Endothelial cell of umbilical vein (primary cell): ENCODE measurements at regions not wholly inside any gene's neighbourhood (a gene's known extent, or its start where the extent isn't known, plus 50 kb on each side); places are given as distances from the start of the nearest gene placed in this dataset.
"Not testable (repeated sequence)": the region's sequence is repeated elsewhere in the genome, so short reads cannot be mapped to it uniquely, and the experiment has no call there.

Experiments used
- BruUV-seq: library from RNA; stranded (reverse); fragments of 400-500 nt; replicated peaks from 2 replicates; lab custom pipeline; 2021; lab: Mats Ljungman, UMichigan
- CTCF ChIA-PET: fragments of 300-600, 350-600 bp; sonication (Branson Sonifier 250); formaldehyde crosslinking; loops from one replicate; lab custom pipeline; 2021; ENCODE audit warnings: antibody characterized with exemption, inconsistent platforms; lab: Charles Lee
- POLR2A ChIA-PET: fragments of 300-600, 350-600 bp; sonication (Branson Sonifier 250); formaldehyde crosslinking; loops from one replicate; lab custom pipeline; 2021; ENCODE audit warnings: antibody characterized with exemption, inconsistent platforms; lab: Charles Lee
- DNase-seq: peaks from one replicate; pipeline ENCODE4 v3.0.0-alpha.2; 2011; ENCODE audit warnings: low read depth, low spot score
- FAIRE-seq: peaks from 2 replicates; lab custom pipeline; 2011; peaks lifted over from hg19 to GRCh38; lab: Jason Lieb, UNC
- H2AFZ ChIP-seq: 2 replicates; pipeline ENCODE4 v1.6.0; 2012; ENCODE audit warnings: low read depth, low read length, control low read depth, inconsistent platforms
- H3K27ac ChIP-seq: 2 replicates; pipeline ENCODE4 v1.5.1; 2011; ENCODE audit warnings: low read depth, mild to moderate bottlenecking, control low read depth, low read length, moderate library complexity; ENCODE audit not compliant: insufficient read depth
- H3K27me3 ChIP-seq, 2 experiments: 2 replicates each; pipeline versions ENCODE4 v1.6.0 to v1.6.1; 2011; ENCODE audit warnings: low read length in 2 of 2, mixed read lengths in 1 of 2; ENCODE audit not compliant: control insufficient read depth in 2 of 2, insufficient read depth in 2 of 2
- H3K36me3 ChIP-seq, 2 experiments: 2 replicates in 1 of 2; 3 replicates in 1 of 2; pipeline ENCODE4 v1.5.1; 2011; ENCODE audit warnings: low read length in 2 of 2, mild to moderate bottlenecking in 1 of 2, moderate library complexity in 1 of 2; ENCODE audit not compliant: control insufficient read depth in 2 of 2, insufficient read depth in 2 of 2; ENCODE audit errors: extremely low read depth in 1 of 2
- H3K4me1 ChIP-seq: 3 replicates; pipeline ENCODE4 v1.5.1; 2011; ENCODE audit warnings: mild to moderate bottlenecking, low read length; ENCODE audit not compliant: control insufficient read depth, insufficient read depth; ENCODE audit errors: extremely low read depth
- H3K4me2 ChIP-seq: 2 replicates; pipeline ENCODE4 v1.6.1; 2011; ENCODE audit warnings: low read length, control low read depth, mixed read lengths; ENCODE audit not compliant: insufficient read depth
- H3K4me3 ChIP-seq, 3 experiments: fragments of 200-600 bp in 1 of 3; sonication (generic), shearing (Covaris generic) in 1 of 3; replicated peaks in 1 of 3; 2 replicates each; pipeline ENCODE4 v1.5.1; 2011 to 2016; ENCODE audit warnings: control low read depth in 3 of 3, low read length in 3 of 3, mild to moderate bottlenecking in 2 of 3, inconsistent platforms in 1 of 3, low read depth in 1 of 3, moderate library complexity in 1 of 3; ENCODE audit not compliant: insufficient read depth in 1 of 3
- H3K79me2 ChIP-seq: 2 replicates; pipeline ENCODE4 v1.6.0; 2012; ENCODE audit warnings: low read length, inconsistent platforms; ENCODE audit not compliant: control insufficient read depth, insufficient read depth
- H3K9ac ChIP-seq: replicated peaks from 2 replicates; pipeline ENCODE3; 2011; ENCODE audit warnings: low read length, control low read depth; ENCODE audit not compliant: insufficient read depth; ENCODE audit errors: extremely low read depth
- H3K9me1 ChIP-seq: replicated peaks from 3 replicates; pipeline ENCODE4 v1.6.0; 2011; ENCODE audit warnings: mild to moderate bottlenecking, low read length; ENCODE audit not compliant: control insufficient read depth, insufficient read depth; ENCODE audit errors: extremely low read depth
- H3K9me3 ChIP-seq: replicated peaks from 2 replicates; pipeline ENCODE4 v1.5.1; 2012; ENCODE audit warnings: low read length, inconsistent platforms; ENCODE audit not compliant: control insufficient read depth, insufficient read depth
- H4K20me1 ChIP-seq: replicated peaks from 2 replicates; pipeline ENCODE3; 2011; ENCODE audit warnings: mild to moderate bottlenecking, low read length; ENCODE audit not compliant: control insufficient read depth, insufficient read depth; ENCODE audit errors: extremely low read depth
- dilution Hi-C: fragments of 300-500 bp; cut with MboI; formaldehyde crosslinking; loops from one replicate; pipeline ENCODE4 v1.15.0; 2019; ENCODE audit warnings: low sequenced_read_pairs; ENCODE audit not compliant: extremely low pct_ligation_motif_present
- intact Hi-C: fragments of 100-400 bp; cut with micrococcal nuclease; formaldehyde crosslinking; loops from one replicate; pipeline ENCODE4 v1.10.0; 2022
- TF ChIP-seq, protein P1 (sequence below), 2 donors: IDR thresholded peaks; 1 replicate in 1 of 2; 2 replicates in 1 of 2; pipeline ENCODE4 v1.5.1; 2011; ENCODE audit warnings: low read length in 2 of 2, mild to moderate bottlenecking in 2 of 2, moderate library complexity in 2 of 2, control low read depth in 1 of 2, inconsistent platforms in 1 of 2, low read depth in 1 of 2; ENCODE audit not compliant: insufficient read depth in 1 of 2; ENCODE audit errors: extremely low read depth in 1 of 2

DNA sequence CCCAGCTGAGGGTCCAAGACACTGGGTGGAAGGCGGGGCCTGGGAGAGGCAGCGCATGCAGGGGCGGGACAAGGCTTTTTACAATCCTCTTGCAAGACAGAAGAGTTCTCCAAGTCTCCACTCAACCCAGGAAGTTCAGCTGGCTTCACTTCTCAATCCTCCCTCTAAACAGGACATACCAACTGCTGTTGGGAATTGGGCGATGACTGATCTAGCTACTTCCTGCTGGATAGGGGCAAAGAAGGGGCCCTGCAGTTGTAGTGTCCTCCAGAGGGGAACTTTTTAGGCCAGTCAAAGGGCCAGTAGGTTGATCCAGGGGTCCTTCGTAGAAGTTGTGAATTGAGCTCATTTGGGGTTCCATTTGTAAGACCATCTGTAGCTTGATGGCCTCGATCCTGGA is 94.6 kb upstream of the TERB2 start:
- Histone ChIP-seq H3K27ac (no peak overlapping the region), H4K20me1 (no peaks in the 10 kb centered on the region), H3K9me3 (no peaks in the 10 kb centered on the region), H3K9me1 (no peaks in the 10 kb centered on the region), H3K79me2 (no peaks in the 10 kb centered on the region), H3K9ac (no peak overlapping the region), H3K36me3 (no peaks in the 10 kb centered on the region), H3K4me2 (no peak overlapping the region), H3K4me1 (no peaks in the 10 kb centered on the region), H2AFZ (no peak overlapping the region), H3K27me3 (no peaks in the 10 kb centered on the region), H3K4me3 (no peak overlapping the region)
- CTCF ChIA-PET, result interaction anchor here (2.6 kb wide), 1 partner anchor 8 kb away, joined by 7 read pairs; no protein-coding TSS in a partner anchor
- no TSS peak for BruUV-seq
- intact Hi-C loops, result no loop called here
- TF ChIP-seq, protein P1, sequence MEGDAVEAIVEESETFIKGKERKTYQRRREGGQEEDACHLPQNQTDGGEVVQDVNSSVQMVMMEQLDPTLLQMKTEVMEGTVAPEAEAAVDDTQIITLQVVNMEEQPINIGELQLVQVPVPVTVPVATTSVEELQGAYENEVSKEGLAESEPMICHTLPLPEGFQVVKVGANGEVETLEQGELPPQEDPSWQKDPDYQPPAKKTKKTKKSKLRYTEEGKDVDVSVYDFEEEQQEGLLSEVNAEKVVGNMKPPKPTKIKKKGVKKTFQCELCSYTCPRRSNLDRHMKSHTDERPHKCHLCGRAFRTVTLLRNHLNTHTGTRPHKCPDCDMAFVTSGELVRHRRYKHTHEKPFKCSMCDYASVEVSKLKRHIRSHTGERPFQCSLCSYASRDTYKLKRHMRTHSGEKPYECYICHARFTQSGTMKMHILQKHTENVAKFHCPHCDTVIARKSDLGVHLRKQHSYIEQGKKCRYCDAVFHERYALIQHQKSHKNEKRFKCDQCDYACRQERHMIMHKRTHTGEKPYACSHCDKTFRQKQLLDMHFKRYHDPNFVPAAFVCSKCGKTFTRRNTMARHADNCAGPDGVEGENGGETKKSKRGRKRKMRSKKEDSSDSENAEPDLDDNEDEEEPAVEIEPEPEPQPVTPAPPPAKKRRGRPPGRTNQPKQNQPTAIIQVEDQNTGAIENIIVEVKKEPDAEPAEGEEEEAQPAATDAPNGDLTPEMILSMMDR (IDR thresholded peaks at IDR 0.05; ENCODE audit: extremely low read depth in 1 of 2, insufficient read depth in 1 of 2, low read depth in 1 of 2, low read length in 2 of 2), result no peak
- POLR2A ChIA-PET, result no interaction called here
- no peak for DNase-seq
- dilution Hi-C loops, result no loop called here
- FAIRE-seq, result no peak

DNA sequence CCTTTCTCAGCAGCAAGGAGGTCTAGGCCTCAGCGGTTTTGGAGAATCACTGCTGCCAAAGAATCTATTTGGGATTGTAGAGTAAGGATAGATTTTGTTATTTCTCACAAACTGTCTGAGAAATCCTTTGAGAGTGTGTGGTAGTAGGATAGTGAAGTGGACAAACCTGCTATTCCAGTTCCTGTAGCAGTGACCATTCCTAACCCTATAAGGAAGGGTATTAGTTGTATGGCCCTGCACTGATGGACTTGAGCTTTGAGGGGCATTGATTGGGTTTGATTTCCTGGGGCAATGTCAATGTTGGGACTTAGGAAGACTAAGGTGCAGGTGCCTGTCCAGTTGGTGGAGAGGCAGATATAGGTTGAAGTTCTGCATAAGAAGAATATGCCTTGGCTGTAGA is 93.6 kb upstream of the TERB2 start:
- H3K4me3 ChIP-seq, H3K27me3 ChIP-seq, H4K20me1 ChIP-seq, H3K4me2 ChIP-seq, H3K9me1 ChIP-seq, H3K79me2 ChIP-seq, DNase-seq, H3K9ac ChIP-seq, H2AFZ ChIP-seq, POLR2A ChIA-PET, BruUV-seq, H3K4me1 ChIP-seq, FAIRE-seq, intact Hi-C loops, H3K27ac ChIP-seq, dilution Hi-C loops, H3K9me3 ChIP-seq, H3K36me3 ChIP-seq: not testable (repeated sequence)
- CTCF ChIA-PET, result interaction anchor here (2.6 kb wide), 1 partner anchor 9 kb away, joined by 7 read pairs; no protein-coding TSS in a partner anchor

DNA sequence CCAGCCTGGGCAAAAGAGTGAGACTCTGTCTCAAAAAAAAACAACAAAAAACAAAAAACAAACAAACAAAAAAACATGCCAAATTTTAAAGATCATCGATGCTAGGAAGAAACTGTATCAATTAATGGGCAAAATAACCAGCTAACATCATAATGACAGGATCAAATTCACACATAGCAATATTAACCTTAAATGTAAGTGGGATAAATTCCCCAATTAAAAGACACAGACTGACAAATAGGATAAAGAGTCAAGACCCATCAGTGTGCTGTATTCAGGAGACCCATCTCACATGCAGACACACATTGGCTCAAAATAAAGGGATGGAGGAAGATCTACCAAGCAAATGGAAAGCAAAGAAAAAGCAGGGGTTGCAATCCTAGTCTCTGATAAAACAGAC is 88.4 kb upstream of the TERB2 start:
- H3K9ac ChIP-seq, H4K20me1 ChIP-seq, dilution Hi-C loops, H3K4me1 ChIP-seq, H3K79me2 ChIP-seq, CTCF ChIA-PET, DNase-seq, H2AFZ ChIP-seq, BruUV-seq, intact Hi-C loops, H3K9me1 ChIP-seq, H3K4me2 ChIP-seq, H3K36me3 ChIP-seq, H3K9me3 ChIP-seq, H3K27me3 ChIP-seq, FAIRE-seq, H3K27ac ChIP-seq, H3K4me3 ChIP-seq, POLR2A ChIA-PET: not testable (repeated sequence)

DNA sequence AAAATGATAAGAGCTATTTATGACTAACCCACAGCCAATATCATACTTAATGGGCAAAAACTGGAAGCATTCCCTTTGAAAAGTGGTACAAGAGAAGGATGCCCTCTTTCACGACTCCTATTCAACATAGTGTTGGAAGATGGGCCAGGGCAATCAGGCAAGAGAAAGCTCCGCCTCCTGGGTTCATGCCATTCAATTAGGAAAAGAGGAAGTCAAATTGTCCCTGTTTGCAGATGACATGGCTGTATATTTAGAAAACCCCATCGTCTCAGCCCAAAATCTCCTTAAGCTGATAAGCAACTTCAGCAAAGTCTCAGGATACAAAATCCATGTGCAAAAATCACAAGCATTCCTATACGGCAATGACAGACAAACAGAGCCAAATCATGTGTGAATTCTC is 86.4 kb upstream of the TERB2 start:
- intact Hi-C loops, H3K27ac ChIP-seq, H3K9me3 ChIP-seq, BruUV-seq, POLR2A ChIA-PET, H2AFZ ChIP-seq, H3K4me3 ChIP-seq, H3K79me2 ChIP-seq, H3K4me2 ChIP-seq, H3K36me3 ChIP-seq, dilution Hi-C loops, H4K20me1 ChIP-seq, H3K27me3 ChIP-seq, CTCF ChIA-PET, DNase-seq, H3K9ac ChIP-seq, FAIRE-seq, H3K9me1 ChIP-seq, H3K4me1 ChIP-seq: not testable (repeated sequence)
